ENCODE measurements at regions not wholly inside any gene's neighbourhood (a gene's known extent, or its start where the extent isn't known, plus 50 kb on each side); places are given as distances from the start of the nearest gene placed in this dataset.

- no peak for DNase-seq (ENCODE audit: extremely low read depth, low read depth)
- TF ChIP-seq CTCF (IDR thresholded peaks at IDR 0.05; ENCODE audit: low read depth, low read length, missing control alignments), result no peak
- no peak overlapping the region for H3K4me3 ChIP-seq (replicated peaks; ENCODE audit: low read depth, low read length)
These were observed 528.9 kb upstream of the ZNF462 start for GRCh38 chr9:106334081-106334480.

DNA sequence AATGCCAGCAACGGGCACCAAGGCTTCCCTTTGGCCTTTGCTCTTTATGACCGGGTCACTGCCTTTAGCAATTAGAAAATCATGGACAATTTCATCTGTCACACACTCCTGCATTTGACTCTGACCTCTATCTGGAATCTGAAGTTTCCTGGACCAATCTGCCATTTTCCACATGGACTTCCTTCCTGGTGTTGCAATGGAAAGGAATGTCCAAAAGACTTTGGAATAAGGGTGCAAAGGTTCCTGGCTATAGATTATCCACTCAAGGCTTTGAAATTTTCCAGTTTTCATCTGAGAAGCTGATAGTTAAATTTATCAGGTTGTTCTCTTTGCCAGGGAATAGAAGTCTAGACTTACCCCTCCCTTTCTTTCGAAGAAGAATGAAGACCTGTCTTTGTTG is 523.1 kb upstream of the ZNF462 start:
- DNase-seq (ENCODE audit: extremely low read depth, low read depth), result no peak
- H3K4me3 ChIP-seq (replicated peaks; ENCODE audit: low read depth, low read length), result no peak overlapping the region
- no peak for TF ChIP-seq CTCF (IDR thresholded peaks at IDR 0.05; ENCODE audit: low read depth, low read length, missing control alignments)

DNA sequence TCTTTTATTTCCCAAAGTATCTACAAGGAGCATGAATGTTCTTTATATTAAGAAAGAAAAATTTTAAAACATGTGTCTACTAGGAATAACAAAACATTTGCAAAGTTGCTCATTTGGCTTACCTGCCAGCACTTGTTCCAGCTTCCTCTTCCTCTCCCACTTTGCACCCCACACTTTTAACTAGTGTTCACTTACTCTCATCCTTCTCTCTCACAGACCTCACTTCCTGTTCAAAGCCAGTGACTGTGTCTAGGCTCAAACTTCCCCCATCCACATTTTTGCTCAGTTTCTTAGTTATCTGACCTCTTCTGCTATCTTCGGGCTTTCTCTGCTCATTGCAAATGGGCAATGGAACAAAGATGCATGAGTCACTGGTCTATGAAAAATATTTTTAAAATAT is 512.2 kb upstream of the ZNF462 start:
- no peak for DNase-seq (ENCODE audit: extremely low read depth, low read depth)
- TF ChIP-seq CTCF (IDR thresholded peaks at IDR 0.05; ENCODE audit: low read depth, low read length, missing control alignments), result no peak
- no peak overlapping the region for H3K4me3 ChIP-seq (replicated peaks; ENCODE audit: low read depth, low read length)

- DNase-seq (ENCODE audit: extremely low read depth, low read depth), result no peak
- H3K4me3 ChIP-seq (replicated peaks; ENCODE audit: low read depth, low read length), result no peak overlapping the region
- TF ChIP-seq CTCF (IDR thresholded peaks at IDR 0.05; ENCODE audit: low read depth, low read length, missing control alignments), result no peak
These were observed 506.0 kb upstream of the ZNF462 start for GRCh38 chr9:106356924-106357323.

- TF ChIP-seq CTCF (IDR thresholded peaks at IDR 0.05; ENCODE audit: low read depth, low read length, missing control alignments), result no peak
- no peak overlapping the region for H3K4me3 ChIP-seq (replicated peaks; ENCODE audit: low read depth, low read length)
- no peak for DNase-seq (ENCODE audit: extremely low read depth, low read depth)
These were observed 504.6 kb upstream of the ZNF462 start for GRCh38 chr9:106358331-106358730.

GRCh38 chr9:106376689-106377088 is 486.3 kb upstream of the ZNF462 start:
- no peak overlapping the region for H3K4me3 ChIP-seq (replicated peaks; ENCODE audit: low read depth, low read length)
- DNase-seq (ENCODE audit: extremely low read depth, low read depth), result no peak
- TF ChIP-seq CTCF (IDR thresholded peaks at IDR 0.05; ENCODE audit: low read depth, low read length, missing control alignments), result no peak

- DNase-seq (ENCODE audit: extremely low read depth, low read depth), result no peak
- H3K4me3 ChIP-seq (replicated peaks; ENCODE audit: low read depth, low read length), result no peak overlapping the region
- TF ChIP-seq CTCF (IDR thresholded peaks at IDR 0.05; ENCODE audit: low read depth, low read length, missing control alignments), result no peak
These were observed 479.9 kb upstream of the ZNF462 start for GRCh38 chr9:106383072-106383471.
